ENCODE measurements at regions not wholly inside any gene's neighbourhood (a gene's known extent, or its start where the extent isn't known, plus 50 kb on each side); places are given as distances from the start of the nearest gene placed in this dataset.

- intact Hi-C loops (cut with DNase I; ENCODE audit: low total_unique reads): no loop called here
- no peak overlapping the region for H3K4me3 ChIP-seq
- H3K9me3 ChIP-seq: no peaks in the 10 kb centered on the region
- no peaks in the 10 kb centered on the region for H3K27me3 ChIP-seq
- H3K27ac ChIP-seq: no peak overlapping the region
- WGBS, 2 donors: 95 to 96% methylated on average over 6 of the region's 6 CpGs
- H3K4me1 ChIP-seq: no peaks in the 10 kb centered on the region
- no peak for TF ChIP-seq POLR2A (IDR thresholded peaks at IDR 0.05)
- TF ChIP-seq, protein P1, sequence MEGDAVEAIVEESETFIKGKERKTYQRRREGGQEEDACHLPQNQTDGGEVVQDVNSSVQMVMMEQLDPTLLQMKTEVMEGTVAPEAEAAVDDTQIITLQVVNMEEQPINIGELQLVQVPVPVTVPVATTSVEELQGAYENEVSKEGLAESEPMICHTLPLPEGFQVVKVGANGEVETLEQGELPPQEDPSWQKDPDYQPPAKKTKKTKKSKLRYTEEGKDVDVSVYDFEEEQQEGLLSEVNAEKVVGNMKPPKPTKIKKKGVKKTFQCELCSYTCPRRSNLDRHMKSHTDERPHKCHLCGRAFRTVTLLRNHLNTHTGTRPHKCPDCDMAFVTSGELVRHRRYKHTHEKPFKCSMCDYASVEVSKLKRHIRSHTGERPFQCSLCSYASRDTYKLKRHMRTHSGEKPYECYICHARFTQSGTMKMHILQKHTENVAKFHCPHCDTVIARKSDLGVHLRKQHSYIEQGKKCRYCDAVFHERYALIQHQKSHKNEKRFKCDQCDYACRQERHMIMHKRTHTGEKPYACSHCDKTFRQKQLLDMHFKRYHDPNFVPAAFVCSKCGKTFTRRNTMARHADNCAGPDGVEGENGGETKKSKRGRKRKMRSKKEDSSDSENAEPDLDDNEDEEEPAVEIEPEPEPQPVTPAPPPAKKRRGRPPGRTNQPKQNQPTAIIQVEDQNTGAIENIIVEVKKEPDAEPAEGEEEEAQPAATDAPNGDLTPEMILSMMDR (IDR thresholded peaks at IDR 0.05): no peak
- H3K36me3 ChIP-seq (ENCODE audit: low read depth, missing control alignments): no peaks in the 10 kb centered on the region
- no peak for DNase-seq
Measured at GRCh38 chr2:65541773-65542172, 109.4 kb upstream of the SPRED2 start.

DNA sequence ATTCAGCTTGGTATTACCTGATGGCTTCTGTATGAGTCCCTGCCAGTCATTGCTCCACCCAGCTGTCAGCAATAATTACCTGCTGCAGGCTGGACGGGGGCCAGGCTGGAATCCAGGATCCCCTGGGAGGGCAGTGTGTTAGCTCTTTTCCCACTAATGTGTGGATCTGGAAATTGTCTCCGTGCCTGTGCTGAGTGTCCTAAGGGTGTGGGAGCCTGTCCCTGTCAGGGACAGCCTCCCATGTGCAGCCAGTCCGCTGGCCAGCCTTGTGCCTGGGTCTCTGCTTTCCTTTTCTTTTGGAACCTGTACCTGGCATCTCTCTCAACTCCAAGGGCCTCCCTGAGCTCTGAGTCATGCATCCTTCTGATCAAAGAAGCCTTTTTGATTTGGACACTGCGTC is 107.2 kb upstream of the SPRED2 start:
- no peak overlapping the region for H3K4me3 ChIP-seq
- intact Hi-C loops (cut with DNase I; ENCODE audit: low total_unique reads): no loop called here
- no peak overlapping the region for H3K27ac ChIP-seq
- H3K36me3 ChIP-seq (ENCODE audit: low read depth, missing control alignments): no peaks in the 10 kb centered on the region
- WGBS, 2 donors: 68 to 78% methylated on average over 4 of the region's 4 CpGs
- TF ChIP-seq, protein P1 (IDR thresholded peaks at IDR 0.05): no peak
- no peak for TF ChIP-seq POLR2A (IDR thresholded peaks at IDR 0.05)
- no peaks in the 10 kb centered on the region for H3K4me1 ChIP-seq
- no peak for DNase-seq
- H3K9me3 ChIP-seq: no peaks in the 10 kb centered on the region
- no peaks in the 10 kb centered on the region for H3K27me3 ChIP-seq

DNA sequence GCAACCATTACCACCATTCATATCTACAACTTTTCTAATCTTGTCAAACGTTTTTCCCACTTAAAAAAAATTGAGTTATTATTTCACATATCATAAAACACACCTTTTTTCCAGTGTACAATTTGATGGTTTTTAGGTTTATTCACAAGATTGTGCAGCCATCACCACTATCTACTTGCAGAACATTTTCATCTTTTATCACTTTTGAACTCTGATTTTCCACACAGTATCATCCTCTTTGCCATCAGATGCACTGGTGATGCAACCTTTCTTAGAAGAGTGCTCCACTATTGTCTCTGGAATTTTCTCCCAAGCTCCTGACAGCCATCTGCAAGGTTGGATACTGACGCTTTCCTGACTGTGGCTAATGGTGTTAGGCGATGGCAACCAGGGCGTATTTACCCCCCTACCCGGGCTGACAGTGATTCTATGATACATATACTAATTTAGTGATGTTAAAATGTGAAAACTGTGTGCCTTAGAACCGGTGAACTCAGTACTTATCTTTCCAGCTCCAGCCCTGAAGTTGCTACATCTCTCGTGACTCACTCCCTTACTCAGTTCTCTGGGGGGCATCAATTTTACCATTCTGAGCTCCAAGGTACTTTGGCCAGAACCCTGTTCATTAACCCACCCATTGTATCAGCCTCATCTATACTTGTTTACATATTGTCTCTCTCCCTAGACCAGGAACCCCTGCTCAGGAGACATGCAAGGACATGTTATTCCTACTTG is 105.4 kb upstream of the SPRED2 start:
- H3K4me3 ChIP-seq: no peak overlapping the region
- DNase-seq: no peak
- TF ChIP-seq, protein P1 (IDR thresholded peaks at IDR 0.05): no peak
- no peak for TF ChIP-seq POLR2A (IDR thresholded peaks at IDR 0.05)
- no peaks in the 10 kb centered on the region for H3K27me3 ChIP-seq
- H3K36me3 ChIP-seq (ENCODE audit: low read depth, missing control alignments): no peaks in the 10 kb centered on the region
- H3K27ac ChIP-seq: no peak overlapping the region
- H3K9me3 ChIP-seq: no peaks in the 10 kb centered on the region
- intact Hi-C loops (cut with DNase I; ENCODE audit: low total_unique reads): no loop called here
- no peaks in the 10 kb centered on the region for H3K4me1 ChIP-seq
- WGBS, 2 donors: 89 to 92% methylated on average over 7 of the region's 7 CpGs

- no peak for DNase-seq
- Histone ChIP-seq H3K36me3 (ENCODE audit: low read depth, missing control alignments) (no peaks in the 10 kb centered on the region), H3K4me1 (no peaks in the 10 kb centered on the region), H3K27me3 (no peaks in the 10 kb centered on the region), H3K4me3 (no peak overlapping the region), H3K27ac (no peak overlapping the region), H3K9me3 (no peaks in the 10 kb centered on the region)
- intact Hi-C loops (cut with DNase I; ENCODE audit: low total_unique reads): no loop called here
- WGBS, 2 donors: 94 to 97% methylated on average over 4 of the region's 4 CpGs
- TF ChIP-seq POLR2A (IDR thresholded peaks at IDR 0.05): no peak
- TF ChIP-seq, protein P1 (IDR thresholded peaks at IDR 0.05): no peak
Measured at GRCh38 chr2:65536596-65536995, 104.2 kb upstream of the SPRED2 start.

DNA sequence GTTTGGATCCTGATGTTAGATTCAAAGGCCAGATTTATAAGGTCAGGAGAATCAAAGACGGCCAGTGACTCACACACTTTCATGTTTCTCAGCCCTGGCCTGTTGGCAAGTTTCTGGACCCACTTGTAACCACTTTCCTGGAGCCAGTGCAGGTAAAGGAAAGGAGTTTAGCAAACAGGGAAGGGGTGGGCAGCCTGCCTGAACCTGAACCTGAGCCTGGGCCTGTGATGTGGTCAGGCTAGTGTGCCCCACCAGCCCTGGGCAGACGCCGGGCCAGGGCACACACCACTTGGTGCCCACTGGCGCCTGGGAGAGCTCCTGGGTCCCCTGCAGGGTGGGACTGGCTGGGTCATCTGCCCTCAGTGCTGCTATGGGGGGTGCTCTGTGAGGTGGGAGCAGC is 100.5 kb upstream of the SPRED2 start:
- no peak overlapping the region for H3K27ac ChIP-seq
- H3K9me3 ChIP-seq: no peaks in the 10 kb centered on the region
- no peaks in the 10 kb centered on the region for H3K36me3 ChIP-seq (ENCODE audit: low read depth, missing control alignments)
- H3K4me1 ChIP-seq: no peaks in the 10 kb centered on the region
- 97 to 99% methylated on average over 4 of the region's 4 CpGs for WGBS, 2 donors
- no peaks in the 10 kb centered on the region for H3K27me3 ChIP-seq
- no peak for TF ChIP-seq POLR2A (IDR thresholded peaks at IDR 0.05)
- TF ChIP-seq, protein P1 (IDR thresholded peaks at IDR 0.05): no peak
- intact Hi-C loops (cut with DNase I; ENCODE audit: low total_unique reads): no loop called here
- DNase-seq: no peak
- no peak overlapping the region for H3K4me3 ChIP-seq
